ENCODE measurements at regions not wholly inside any gene's neighbourhood (a gene's known extent, or its start where the extent isn't known, plus 50 kb on each side); places are given as distances from the start of the nearest gene placed in this dataset.

DNA sequence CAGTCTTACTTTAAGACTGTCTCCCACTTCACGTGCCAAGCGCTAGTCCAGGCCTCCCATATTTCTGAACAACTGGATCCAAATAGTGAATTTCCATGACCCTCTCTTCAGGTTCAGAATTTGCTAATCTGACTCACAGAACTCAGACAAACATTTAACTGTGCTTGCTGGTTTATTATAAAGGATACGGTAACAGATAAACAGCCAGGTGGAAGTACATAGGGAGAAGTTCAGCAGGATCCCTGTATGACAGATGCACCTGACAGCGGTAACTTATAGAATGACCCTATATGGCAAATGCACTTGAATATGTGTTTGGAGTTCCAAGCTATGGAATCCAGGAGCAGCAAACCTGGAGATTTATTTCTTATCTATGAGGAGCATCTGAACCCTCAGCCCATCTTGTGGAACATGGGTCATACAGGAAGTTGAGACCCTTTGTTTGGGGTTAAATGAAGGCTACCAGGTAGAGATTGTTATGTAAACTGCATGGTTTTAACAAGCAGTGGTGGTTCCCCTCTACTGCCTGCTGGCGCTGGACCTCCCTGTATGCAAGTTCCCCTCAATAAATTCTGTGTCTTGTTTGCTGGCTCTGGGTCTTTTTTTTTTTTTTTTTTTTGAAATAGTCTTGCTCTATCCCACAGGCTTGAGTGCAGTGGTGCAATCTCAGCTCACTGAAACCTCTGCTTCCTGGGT, 622.6 kb downstream of the KCNJ2 start:
- TF ChIP-seq, protein P1, sequence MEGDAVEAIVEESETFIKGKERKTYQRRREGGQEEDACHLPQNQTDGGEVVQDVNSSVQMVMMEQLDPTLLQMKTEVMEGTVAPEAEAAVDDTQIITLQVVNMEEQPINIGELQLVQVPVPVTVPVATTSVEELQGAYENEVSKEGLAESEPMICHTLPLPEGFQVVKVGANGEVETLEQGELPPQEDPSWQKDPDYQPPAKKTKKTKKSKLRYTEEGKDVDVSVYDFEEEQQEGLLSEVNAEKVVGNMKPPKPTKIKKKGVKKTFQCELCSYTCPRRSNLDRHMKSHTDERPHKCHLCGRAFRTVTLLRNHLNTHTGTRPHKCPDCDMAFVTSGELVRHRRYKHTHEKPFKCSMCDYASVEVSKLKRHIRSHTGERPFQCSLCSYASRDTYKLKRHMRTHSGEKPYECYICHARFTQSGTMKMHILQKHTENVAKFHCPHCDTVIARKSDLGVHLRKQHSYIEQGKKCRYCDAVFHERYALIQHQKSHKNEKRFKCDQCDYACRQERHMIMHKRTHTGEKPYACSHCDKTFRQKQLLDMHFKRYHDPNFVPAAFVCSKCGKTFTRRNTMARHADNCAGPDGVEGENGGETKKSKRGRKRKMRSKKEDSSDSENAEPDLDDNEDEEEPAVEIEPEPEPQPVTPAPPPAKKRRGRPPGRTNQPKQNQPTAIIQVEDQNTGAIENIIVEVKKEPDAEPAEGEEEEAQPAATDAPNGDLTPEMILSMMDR (conservative IDR thresholded peaks at IDR 0.05), result no peak
- TF ChIP-seq ZFX (IDR thresholded peaks at IDR 0.05), result no peak
